ENCODE measurements at regions not wholly inside any gene's neighbourhood (a gene's known extent, or its start where the extent isn't known, plus 50 kb on each side); places are given as distances from the start of the nearest gene placed in this dataset.
A peak's percentile ranks its signal among the peaks of the same experiment; 100 is the strongest.
"Not testable (repeated sequence)": the region's sequence is repeated elsewhere in the genome, so short reads cannot be mapped to it uniquely, and the experiment has no call there.

DNA sequence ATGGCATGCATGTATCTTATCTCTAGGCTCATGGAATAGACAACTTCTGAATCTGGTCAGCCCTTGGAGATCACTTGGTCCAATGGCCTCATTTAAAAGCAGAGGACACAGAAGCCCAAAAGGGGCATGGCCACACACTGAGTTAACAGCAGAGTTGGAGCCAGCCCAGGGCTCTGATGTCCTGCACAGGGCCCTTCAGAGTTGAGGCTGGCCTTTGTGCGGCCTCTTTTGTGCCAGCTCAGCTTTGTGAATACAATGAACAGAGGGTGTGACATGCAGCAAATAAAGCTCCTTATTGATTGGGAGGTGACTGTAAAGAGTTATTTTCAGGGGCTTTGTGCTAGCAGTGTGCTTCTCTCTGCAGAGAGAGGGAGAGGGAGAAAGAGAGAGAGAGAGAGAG lies 150.1 kb upstream of the STK32A start:
- DNase-seq: peak; percentile 89

DNA sequence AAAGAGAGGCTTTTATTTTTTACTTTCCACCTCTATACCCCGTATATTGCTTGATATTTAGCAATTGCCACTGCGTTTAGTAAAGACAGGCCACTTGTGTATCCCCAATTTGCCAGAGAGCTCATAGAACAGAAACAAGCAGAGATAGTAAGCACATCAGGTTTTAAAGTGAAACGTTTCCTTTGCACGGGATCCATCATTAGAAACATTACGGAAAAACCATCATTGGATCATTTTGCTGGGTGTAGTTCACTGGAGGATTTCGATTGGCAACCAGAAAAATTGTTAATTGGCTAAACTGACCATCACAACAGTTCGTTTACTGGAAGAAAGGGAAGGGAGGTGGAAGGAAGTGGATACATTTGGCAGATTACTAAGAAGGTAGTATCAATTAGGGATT lies 149.4 kb upstream of the STK32A start:
- DNase-seq: peak; percentile 44

DNA sequence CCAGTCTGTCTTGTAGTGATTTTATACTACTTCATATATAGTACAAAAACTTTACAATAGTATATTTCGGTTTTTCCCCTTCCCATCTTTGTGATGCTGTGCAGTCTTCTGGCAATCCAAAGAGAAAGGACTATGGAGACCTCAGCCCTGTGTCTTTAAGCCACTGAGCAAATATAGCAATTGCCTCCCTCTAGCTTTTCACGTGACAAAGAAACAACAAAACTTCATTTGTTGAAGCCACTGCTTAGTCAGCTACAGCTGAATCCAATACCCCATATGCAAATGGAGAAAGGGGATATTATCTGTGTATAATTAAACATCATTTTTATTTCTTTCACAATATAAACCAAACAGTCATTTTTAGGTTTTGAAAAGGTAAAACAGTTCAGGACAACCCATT lies 142.8 kb upstream of the STK32A start:
- DNase-seq: peak; percentile 49

DNA sequence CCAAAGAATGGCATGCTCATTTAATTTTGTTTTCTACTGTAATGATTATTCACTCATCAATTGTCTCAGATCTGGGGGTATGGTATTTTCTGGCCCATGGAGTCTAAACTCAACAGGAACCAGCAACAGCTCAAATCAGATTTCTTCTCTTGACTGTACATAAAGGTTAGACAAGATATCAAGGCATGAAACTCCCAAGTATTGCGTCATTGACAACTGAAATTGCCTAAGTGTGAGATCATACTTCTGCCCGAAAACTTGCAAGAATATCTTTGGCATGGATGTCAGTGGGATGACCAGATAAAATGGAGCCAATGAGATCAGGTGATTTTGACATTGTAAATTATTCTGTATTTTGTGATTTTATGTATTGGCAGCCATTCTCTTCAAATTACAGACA lies 141.7 kb upstream of the STK32A start:
- DNase-seq: no peak

DNA sequence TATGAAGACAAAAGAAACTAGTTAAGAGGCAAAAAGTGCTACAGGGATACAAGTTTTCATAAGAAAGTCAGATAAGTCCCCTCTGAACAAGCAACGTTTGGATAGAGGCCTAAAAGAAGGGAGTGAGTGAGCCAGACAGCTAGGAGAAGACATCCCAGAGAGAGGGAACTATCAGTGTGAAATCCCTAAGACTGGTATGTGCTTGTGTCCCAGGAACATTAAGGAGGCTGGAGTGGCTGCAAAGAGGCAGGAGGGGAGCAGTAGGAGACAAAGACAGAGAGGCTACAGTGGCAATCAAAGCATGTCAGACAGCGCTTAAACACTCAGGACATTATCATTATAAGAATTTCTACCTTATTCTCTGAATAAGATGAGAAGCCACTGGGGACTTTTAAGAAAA lies 139.1 kb upstream of the STK32A start:
- no peak for DNase-seq

DNA sequence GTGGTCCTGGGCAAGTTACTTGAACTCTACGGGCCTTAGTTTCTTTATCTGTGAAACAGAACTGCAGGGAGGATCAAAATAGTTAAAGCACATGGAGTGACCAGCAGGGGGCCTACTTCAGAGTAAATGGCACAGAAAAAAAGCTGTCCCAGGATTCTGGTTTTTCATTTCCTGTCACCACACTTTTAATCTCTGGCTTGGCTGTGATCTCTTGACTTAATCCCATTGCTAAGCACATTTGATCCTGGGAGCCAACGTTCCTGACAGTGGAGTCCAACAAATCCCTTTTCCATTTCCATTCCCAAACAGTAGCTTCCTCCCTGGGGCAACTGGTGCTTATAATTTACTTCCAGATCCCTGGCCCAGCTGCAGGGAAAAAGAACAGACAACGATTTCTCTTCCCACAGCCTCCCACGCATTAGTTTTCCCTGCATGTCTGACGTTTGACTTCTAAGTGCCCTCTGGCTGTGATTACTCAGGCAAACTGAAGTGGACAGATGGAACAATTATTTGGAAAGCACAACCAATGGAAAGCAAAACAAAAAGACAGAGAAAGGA lies 136.5 kb upstream of the STK32A start:
- DNase-seq: peak; percentile 64

DNA sequence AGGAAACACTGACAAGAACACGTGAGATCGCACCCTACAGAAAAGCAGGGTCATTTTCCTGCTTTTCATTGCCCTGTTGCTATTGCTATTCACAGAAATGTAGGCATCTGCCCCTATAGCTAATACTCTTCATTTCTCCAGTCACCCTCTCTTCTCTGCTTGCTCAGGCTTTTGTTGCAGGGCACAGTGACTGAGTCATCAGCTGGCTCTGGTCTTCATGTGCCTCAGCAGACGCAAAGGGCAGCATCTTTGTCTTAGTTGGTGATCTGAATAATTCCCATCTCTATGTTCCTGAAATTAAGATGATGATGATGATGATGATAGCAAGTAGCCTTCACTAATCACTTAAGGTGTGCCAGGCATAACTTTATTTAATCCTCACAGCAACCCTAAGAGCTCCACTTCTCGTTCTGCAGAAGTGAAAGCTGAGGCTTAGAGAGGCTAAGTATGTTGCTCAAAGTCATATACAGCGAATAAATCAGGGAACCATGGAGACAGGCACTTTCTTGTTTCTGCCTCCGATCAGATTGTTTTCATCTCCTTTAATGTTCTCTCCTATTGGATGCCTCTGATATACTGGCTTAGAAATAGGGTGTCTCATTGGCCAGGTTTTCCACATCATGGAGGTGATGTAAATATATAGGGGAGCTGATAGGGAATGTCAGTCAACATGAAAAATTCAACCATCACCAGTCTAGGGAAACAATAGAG lies 133.0 kb upstream of the STK32A start:
- peak; percentile 36 for DNase-seq

DNA sequence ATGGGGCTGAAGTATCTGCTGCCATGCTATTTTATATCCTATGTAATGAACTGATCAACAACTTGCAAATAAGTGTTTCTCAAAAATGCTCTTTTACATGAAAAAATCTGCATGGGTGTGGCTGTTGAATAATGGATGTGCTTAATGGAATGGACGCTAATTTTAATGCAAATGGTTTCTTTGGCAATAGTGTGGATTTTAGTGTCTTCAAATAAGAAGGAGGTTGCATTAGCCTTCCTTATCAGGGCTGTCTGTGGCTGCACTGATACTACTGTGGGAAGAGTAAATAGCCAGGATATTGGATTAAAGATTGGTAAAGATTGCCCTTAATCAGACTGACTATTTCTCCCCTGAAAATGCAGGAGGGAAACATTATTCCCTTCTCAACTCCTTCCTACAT lies 121.9 kb upstream of the STK32A start:
- DNase-seq: no peak

DNA sequence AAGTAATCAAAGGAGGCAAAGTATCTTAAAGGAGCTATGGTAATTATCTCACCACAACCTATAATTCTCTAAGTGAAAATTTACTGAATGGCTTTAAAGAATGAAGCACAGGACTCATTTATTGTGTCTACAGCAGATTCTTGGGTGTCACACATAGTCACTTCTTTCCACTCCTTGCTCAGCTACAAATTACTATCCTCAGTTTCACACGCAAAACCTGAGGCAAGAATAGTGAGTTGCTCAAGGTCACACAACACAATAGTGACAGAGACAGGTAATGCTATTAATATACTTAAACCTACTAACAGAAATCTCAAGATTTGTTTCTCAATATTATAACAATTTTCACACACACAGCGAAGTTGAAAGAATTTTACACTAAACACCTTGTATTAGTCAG lies 120.9 kb upstream of the STK32A start:
- DNase-seq: no peak

DNA sequence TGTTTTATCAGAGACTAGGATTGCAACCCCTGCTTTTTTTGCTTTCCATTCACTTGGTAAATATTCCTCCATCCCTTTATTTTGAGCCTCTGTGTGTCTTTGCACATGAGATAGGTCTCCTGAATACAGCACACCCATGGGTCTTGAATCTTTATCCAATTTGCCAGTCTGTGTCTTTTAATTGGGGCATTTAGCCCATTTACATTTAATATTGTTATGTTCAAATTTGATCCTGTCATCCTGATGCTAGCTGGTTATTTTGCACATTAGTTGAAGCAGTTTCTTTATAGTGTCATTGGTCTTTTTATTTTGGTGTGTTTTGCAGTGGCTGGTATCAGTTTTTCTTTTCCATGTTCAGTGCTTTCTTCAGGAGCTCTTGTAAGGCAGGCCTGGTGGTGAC lies 95.1 kb upstream of the STK32A start:
- not testable (repeated sequence) for DNase-seq

DNA sequence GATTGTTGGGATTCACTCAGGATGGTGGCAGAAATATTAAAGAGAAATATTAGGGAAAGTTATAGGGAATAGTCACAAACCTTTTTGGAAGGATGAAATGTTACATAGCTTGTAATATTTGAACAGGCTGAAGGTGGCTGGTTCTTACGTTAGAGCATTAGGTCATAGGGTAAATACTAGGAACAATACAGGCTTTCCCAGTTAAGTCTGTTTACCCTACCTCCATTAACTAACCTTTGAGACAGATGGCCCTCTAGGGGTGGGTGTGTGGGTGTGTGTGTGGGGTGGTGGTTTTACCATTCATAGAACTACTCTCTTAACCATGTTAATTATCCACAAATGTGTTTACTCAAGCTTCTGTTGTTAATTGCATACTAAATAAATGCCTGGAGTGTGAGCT lies 94.3 kb upstream of the STK32A start:
- DNase-seq: no peak

DNA sequence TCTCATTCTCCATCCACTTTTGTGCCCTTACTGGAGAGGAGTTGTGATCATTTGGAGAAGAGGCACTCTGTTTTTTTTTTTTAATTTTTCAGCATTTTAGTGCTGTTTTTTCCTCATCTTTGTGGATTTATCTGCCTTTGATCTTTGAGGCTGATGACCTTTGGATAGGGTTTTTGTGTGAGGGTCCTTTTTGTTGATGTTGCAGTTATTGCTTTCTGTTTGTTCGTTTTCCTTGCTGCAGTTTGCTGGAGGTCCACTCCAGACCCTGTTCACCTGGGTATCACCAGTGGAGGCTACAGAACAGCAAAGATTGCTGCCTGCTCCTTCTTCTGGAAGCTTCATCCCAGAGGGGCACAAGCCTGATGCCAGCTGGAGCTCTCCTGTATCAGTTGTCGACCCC lies 93.2 kb upstream of the STK32A start:
- not testable (repeated sequence) for DNase-seq

DNA sequence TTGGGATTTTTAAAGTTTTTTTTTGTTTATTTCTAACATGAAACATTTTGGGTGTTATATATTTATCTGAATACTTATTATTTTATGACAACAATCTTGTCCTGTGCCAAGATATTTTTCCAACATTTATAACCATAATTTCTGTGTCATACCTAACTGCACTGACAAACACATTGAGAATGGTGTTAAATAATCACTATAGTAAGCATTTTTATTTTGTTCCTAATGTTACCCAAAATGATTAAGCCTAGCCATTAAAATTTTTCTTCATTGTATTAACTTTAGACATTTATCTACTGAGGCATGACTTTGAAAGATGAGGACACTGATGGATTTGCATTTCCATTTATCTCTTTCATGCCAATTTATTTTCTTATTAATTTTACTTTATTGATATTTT lies 91.6 kb upstream of the STK32A start:
- no peak for DNase-seq

DNA sequence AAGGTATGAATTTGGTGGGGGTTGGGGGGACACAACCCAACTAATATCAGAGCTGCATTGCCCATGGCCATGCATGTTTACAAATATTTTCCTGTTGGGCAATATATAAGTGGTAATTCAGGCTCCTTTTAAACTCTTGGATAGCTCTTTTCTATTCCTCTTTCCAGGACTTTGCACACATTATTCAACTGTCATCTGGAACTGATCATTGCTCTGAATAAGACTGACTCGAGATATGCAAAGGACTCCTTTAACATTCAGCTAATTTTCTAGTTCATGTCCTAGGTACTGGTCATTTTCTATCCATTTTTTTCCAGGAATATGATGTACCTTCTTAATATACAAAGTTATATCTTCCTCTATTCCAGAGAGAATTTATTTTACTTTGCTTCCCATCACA lies 89.5 kb upstream of the STK32A start:
- DNase-seq: no peak

DNA sequence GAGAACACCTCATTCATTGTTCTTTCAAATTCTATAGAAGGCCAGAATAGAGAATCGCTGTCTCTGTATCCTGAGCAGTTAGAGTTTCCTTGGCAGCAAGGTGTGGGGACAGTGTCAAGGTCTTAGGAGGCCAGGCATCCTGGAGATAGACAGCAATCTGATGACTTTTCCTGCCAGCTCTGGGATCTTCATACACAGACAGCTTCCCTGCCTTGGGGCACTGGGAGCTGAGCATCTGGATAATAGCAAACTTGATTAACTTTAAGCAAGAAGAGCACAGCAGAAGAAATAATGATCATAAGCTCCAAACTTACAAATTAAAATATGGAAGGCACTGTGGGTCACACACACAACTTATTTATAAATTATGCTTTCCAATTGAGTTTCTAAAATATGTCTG lies 86.1 kb upstream of the STK32A start:
- DNase-seq: no peak

DNA sequence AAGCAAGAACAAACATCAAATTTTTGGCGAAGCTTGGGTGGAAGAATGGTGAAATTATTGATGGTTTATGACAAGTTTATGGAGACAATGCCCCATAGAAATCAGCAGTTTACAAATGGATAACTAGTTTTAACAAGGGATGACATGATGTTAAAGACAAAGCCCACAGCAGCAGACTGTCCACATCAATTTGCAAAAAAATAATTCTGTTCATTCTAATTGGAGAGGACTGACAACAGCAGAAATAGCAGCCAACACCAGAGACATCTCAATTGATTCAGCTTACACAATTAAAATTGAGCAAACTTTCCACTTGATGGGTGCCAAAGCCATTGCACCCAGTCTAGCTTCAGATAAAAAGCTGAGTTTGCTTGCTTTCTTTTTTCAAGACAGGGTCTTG lies 82.7 kb upstream of the STK32A start:
- DNase-seq: no peak

DNA sequence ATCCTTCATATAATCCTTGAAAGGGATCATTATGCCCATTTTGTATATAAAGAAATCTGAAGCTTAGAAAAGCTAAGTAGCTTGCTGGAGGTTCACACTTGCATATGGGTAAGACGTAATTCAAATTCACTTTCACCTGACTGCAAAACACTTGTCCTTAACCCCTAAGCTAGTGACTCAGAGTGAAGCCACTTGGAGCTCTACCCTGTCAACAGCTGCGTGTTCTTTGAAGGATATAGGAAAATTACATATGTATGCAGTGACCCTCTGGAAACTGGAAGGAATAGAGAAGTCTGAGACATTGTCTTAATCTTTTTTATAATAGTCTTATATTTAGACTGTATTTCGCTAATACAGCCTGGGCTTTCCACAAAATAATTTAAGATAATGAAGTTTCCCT lies 80.0 kb upstream of the STK32A start:
- no peak for DNase-seq

DNA sequence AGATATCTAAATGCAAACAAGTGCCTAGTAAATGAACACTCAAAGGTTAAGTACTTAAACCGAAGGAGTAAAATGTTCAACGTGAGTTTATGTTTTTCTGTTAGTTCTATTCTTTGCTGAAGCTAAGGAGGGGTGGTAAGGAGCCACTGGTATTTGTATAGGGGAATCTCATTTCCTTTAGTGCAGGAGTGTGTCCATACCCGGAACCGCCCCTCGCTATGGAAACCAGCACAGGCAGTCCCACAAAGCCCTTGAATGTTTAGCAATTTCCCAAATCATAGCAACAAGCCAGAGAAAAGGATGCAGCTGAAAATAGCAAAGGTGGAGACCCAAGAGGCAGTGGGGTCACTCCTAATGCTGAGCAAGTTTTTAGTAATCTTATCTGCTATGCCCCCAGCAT lies 78.8 kb upstream of the STK32A start:
- no peak for DNase-seq

DNA sequence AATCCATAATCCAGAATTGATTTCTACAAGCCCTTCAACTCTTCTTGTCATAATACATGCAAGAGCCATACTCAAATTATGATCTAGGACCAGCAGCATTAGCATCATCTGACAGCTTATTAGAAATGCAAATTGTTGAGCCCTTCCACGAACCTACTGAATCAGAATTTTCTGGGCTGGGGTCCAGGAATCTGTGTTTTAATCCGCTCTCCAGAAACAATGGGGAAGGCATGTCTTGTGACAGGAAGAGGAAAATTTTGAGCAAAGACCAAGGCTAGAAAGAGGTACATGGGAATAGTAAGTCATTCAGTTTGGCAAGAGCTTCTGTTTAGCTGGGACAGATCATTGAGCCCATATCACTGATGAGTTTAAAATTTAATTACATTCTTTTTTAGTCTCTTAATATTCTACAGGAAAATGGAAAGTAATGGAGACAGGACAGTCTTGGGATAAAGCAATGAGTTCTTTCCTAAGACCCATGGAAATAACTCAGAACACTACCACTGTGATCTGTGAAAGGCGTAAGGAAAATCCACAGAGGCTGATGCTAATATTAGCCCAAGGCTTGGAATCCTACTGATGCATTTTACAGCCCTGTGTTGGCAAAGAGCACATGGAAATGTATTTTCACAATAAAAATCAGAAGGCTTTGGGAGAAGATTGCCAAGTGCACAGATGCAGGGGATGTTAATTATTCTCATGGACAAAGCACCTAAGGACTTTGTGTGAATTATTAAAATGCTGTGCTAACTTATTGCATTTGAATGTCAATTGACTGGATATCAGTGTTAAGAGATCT lies 73.7 kb upstream of the STK32A start:
- peak; percentile 4 for DNase-seq

DNA sequence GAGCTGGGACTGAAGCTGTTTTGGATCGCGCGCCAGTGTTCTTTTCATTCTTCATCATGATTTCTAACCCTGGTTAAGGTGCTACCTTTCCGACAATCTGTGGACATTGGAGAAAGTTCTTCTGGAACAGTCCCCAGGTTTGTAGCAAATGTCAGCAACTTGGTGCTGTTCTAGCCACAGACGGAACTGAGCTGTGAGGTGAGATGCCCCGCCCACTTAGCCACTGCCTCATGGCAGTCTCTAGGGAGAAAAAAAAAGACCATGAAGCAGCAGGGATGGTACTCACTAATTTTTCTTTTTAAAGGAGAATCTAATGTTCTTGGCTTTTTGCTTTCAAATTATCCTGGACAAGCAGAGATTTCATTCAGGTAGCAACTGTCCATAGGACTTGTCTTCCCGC lies 72.1 kb upstream of the STK32A start:
- DNase-seq: no peak

DNA sequence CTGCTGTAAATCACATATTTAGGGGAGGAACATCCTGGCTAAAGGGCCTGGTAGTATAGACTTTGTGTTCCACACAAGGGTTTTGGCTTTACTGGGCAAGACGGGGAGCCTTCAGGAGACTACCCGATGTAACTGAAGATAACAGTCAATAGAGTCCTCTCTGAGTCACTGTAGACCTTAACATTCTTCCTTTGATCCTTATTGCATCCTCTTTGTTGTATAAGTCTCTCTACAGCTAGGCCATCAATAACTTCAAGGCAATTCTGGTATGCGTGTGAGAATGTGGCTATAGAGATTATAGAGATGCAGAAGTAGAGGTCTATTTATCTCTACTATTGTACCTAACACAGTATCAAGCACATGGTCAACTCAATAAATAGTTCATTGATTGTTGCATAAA lies 67.3 kb upstream of the STK32A start:
- no peak for DNase-seq

DNA sequence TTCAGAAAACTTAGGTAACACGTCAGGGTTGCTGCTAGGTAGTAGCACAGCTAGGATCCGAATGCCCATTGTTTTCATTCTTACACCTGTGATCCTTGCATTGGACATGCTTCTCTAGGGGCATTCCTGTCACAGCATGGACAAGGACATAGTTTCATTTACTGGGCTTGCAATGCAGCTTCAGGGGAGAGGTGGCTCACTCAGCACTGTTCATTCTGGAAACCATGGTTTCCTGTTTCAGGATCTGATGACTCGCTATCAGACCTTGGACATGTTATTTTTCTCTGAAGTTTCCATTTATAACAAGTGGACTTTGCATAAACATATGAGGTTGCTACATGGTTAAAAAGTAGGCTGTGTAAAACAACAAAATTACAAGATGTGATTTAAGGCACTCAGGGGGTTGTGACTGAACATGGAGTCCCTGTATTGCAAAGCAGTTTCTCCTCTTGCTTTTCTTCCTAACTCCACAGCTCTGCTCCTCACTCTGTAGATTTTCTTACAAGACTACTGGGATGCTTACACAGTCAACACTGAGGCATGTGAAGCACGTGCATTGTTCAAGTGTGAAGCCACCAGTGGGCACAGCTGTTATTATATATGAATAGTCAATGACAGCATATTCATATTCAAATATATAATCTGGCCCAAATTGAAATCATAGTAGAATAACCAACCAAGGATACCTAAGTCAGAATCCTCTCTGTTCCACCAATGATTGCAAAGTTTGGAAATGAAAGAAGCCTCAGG lies 66.1 kb upstream of the STK32A start:
- DNase-seq: no peak

DNA sequence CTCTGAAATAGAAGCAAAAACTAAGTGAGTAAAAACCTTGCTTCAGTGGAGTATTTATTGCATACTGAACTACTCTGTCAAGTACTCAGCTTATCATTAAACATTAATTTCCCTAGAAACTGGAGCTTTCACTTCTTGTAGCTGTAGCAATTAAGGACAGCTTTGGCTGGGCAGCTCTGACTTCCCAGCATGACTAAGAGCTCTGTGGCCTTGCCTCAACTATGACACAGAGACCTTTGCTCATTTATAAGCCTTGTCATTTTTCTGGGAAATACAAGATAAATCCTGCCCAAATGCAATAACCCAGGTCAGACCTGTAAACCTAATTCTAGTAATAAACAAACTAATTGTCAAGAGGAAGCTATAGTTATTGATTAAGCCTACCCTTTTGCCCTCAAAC lies 65.4 kb upstream of the STK32A start:
- DNase-seq: no peak

DNA sequence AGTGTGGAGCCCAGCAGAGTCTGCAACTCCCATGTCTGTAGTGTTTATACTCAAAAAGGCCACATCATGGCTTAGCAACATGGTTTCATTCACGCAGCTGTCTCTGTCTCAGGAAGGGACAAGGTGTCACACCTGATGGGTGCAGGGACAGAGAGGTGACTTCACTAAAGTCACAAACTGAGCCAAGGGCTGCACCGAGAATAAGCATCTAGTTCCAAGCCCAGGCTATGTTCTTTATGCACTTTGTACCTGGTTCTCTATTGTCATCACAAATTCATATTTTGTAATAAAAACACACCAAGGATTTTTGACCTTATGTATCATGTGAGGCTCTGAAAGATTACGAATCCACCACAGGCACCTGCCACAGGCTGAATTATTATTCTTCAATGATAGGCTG lies 64.9 kb upstream of the STK32A start:
- DNase-seq: no peak
